HCT116 (cell line): ENCODE measurements at regions not wholly inside any gene's neighbourhood (a gene's known extent, or its start where the extent isn't known, plus 50 kb on each side); places are given as distances from the start of the nearest gene placed in this dataset.

Source experiments
- ATAC-seq: fragments of 200-7000 bp; cut with Tn5 transposase; 2 replicates; pipeline ENCODE4 v1.9.1; 2020; ENCODE audit warnings: mild to moderate bottlenecking, moderate library complexity
- BruUV-seq: library from RNA; stranded (reverse); fragments of 400-500 nt; replicated peaks from 2 replicates; lab custom pipeline; 2021; lab: Mats Ljungman, UMichigan
- CTCF ChIA-PET: fragments of 300-600 bp; sonication (Branson Sonifier 250); formaldehyde crosslinking; loops from one replicate; lab custom pipeline; 2021; ENCODE audit warnings: antibody characterized with exemption; lab: Charles Lee
- POLR2A ChIA-PET: fragments of 300-600, 350-600 bp; sonication (Branson Sonifier 250); formaldehyde crosslinking; loops from one replicate; lab custom pipeline; 2021; ENCODE audit warnings: antibody characterized with exemption; lab: Charles Lee
- RAD21 ChIA-PET, 2 experiments: fragments of 300-600 bp; sonication (Branson Sonifier 250); formaldehyde crosslinking; loops; one replicate each; lab custom pipeline; 2023; ENCODE audit warnings: low total read pairs in 2 of 2; ENCODE audit not compliant: uncharacterized antibody in 2 of 2, unreplicated experiment in 2 of 2, low non-redundant PET in 1 of 2; lab: Charles Lee
- DNase-seq: peaks from one replicate; pipeline ENCODE4 v3.0.0-alpha.2; 2010; ENCODE audit warnings: low read depth, low spot score
- H2AFZ ChIP-seq: fragments of 200-600 bp; shearing (Covaris generic), sonication (generic); 2 replicates; pipeline ENCODE4 v1.6.1; 2017; ENCODE audit warnings: low read depth, mixed run types, mixed read lengths, antibody characterized with exemption, low read length; ENCODE audit not compliant: poor library complexity, severe bottlenecking
- H3K27ac ChIP-seq: 2 replicates; pipeline ENCODE4 v1.5.1; 2012; ENCODE audit warnings: low read depth, low read length
- H3K27me3 ChIP-seq: fragments of 200-600 bp; sonication (generic); 2 replicates; pipeline ENCODE4 v1.6.1; 2016; ENCODE audit warnings: mixed run types, low read length, mixed read lengths; ENCODE audit not compliant: insufficient read depth
- H3K36me3 ChIP-seq, 2 experiments: fragments of 200-500 bp in 1 of 2; fragments of 200-600 bp in 1 of 2; sonication (Bioruptor generic) in 1 of 2; sonication (generic) in 1 of 2; 2 replicates each; pipeline versions ENCODE4 v1.5.1 to v1.6.1; 2014 to 2016; ENCODE audit warnings: low read length in 2 of 2, inconsistent platforms in 1 of 2, mixed read lengths in 1 of 2, mixed run types in 1 of 2; ENCODE audit not compliant: insufficient read depth in 2 of 2, control insufficient read depth in 1 of 2
- H3K4me1 ChIP-seq, 2 experiments: fragments of 200-600 bp in 1 of 2; sonication (generic) in 1 of 2; 2 replicates each; pipeline versions ENCODE4 v1.5.1 to v1.6.1; 2012 to 2017; ENCODE audit warnings: low read length in 2 of 2, inconsistent platforms in 1 of 2, mild to moderate bottlenecking in 1 of 2, mixed read lengths in 1 of 2, mixed run types in 1 of 2, moderate library complexity in 1 of 2; ENCODE audit not compliant: insufficient read depth in 2 of 2, control insufficient read depth in 1 of 2
- H3K4me2 ChIP-seq: fragments of 200-600 bp; sonication (generic); 2 replicates; pipeline ENCODE4 v1.6.1; 2017; ENCODE audit warnings: mixed run types, low read length, mixed read lengths
- H3K4me3 ChIP-seq, 2 experiments: fragments of 200-600 bp in 1 of 2; sonication (generic) in 1 of 2; replicated peaks in 1 of 2; 2 replicates each; pipeline ENCODE4 v1.5.1; 2011 to 2016; ENCODE audit warnings: low read length in 2 of 2, control low read depth in 1 of 2, low read depth in 1 of 2, mild to moderate bottlenecking in 1 of 2, mixed read lengths in 1 of 2, mixed run types in 1 of 2
- H3K79me2 ChIP-seq: fragments of 200-600 bp; sonication (generic); 2 replicates; pipeline ENCODE4 v1.6.1; 2017; ENCODE audit warnings: mild to moderate bottlenecking, mixed run types, low read length, moderate library complexity, mixed read lengths; ENCODE audit not compliant: insufficient read depth
- H3K9ac ChIP-seq: fragments of 200-600 bp; sonication (generic); 2 replicates; pipeline ENCODE4 v1.6.1; 2016; ENCODE audit warnings: low read length, mixed read lengths
- H3K9me2 ChIP-seq: fragments of 200-600 bp; sonication (generic), shearing (Covaris generic); 2 replicates; pipeline ENCODE4 v1.6.1; 2017; ENCODE audit warnings: mixed run types, mild to moderate bottlenecking, moderate library complexity; ENCODE audit not compliant: insufficient read depth
- H3K9me3 ChIP-seq, 2 experiments: fragments of 200-500 bp in 1 of 2; fragments of 200-600 bp in 1 of 2; sonication (Bioruptor generic) in 1 of 2; sonication (generic) in 1 of 2; 2 replicates each; pipeline ENCODE4 v1.6.1; 2014 to 2017; ENCODE audit warnings: low read length in 2 of 2, mixed read lengths in 2 of 2, inconsistent platforms in 1 of 2, low read depth in 1 of 2, mild to moderate bottlenecking in 1 of 2, mixed run types in 1 of 2, moderate library complexity in 1 of 2; ENCODE audit not compliant: control insufficient read depth in 1 of 2, insufficient read depth in 1 of 2
- H4K20me1 ChIP-seq: fragments of 200-600 bp; sonication (generic), shearing (Covaris generic); 2 replicates; pipeline ENCODE4 v1.6.1; 2017; ENCODE audit warnings: mixed run types, mild to moderate bottlenecking, moderate library complexity; ENCODE audit not compliant: insufficient read depth
- ATF3 ChIP-seq: IDR thresholded peaks from 2 replicates; pipeline ENCODE4 v1.6.1; 2012
- CBX3 ChIP-seq: IDR thresholded peaks from 2 replicates; pipeline ENCODE4 v1.6.1; 2012; ENCODE audit warnings: low read depth
- CEBPB ChIP-seq: IDR thresholded peaks from 2 replicates; pipeline ENCODE4 v1.6.1; 2012; ENCODE audit warnings: low read depth
- CTCF ChIP-seq, 3 experiments: fragments of 200-600 bp in 1 of 3; sonication (generic) in 1 of 3; IDR thresholded peaks in 2 of 3; conservative IDR thresholded peaks in 1 of 3; 2 replicates each; pipeline ENCODE4 v1.5.1; 2012 to 2017; ENCODE audit warnings: low read depth in 2 of 3, low read length in 2 of 3, antibody characterized with exemption in 1 of 3, borderline replicate concordance in 1 of 3, control low read depth in 1 of 3, mild to moderate bottlenecking in 1 of 3, mixed read lengths in 1 of 3, mixed run types in 1 of 3, moderate library complexity in 1 of 3; ENCODE audit not compliant: insufficient read depth in 1 of 3
- EGR1 ChIP-seq: IDR thresholded peaks from 2 replicates; pipeline ENCODE4 v1.6.1; 2012; ENCODE audit warnings: low read depth
- ELF1 ChIP-seq: IDR thresholded peaks from 2 replicates; pipeline ENCODE4 v1.6.1; 2012; ENCODE audit warnings: low read depth, borderline replicate concordance
- EZH2 ChIP-seq: fragments of 200-600 bp; sonication (generic); IDR thresholded peaks from 2 replicates; pipeline ENCODE4 v1.6.1; 2017; ENCODE audit warnings: antibody characterized with exemption, mixed run types
- EZH2phosphoT487 ChIP-seq: fragments of 200-600 bp; IDR thresholded peaks from 2 replicates; pipeline ENCODE4 v1.6.1; 2018; ENCODE audit warnings: antibody characterized with exemption, borderline replicate concordance
- FOSL1 ChIP-seq: IDR thresholded peaks from 2 replicates; pipeline ENCODE4 v1.6.1; 2012; ENCODE audit warnings: low read depth
- MAX ChIP-seq: IDR thresholded peaks from 2 replicates; pipeline ENCODE4 v1.6.1; 2012
- POLR2AphosphoS5 ChIP-seq: IDR thresholded peaks from 2 replicates; pipeline ENCODE4 v1.6.1; 2011; ENCODE audit warnings: mild to moderate bottlenecking, low read depth, low read length, moderate library complexity
- RAD21 ChIP-seq: IDR thresholded peaks from 2 replicates; pipeline ENCODE4 v1.6.1; 2012; ENCODE audit warnings: low read depth, mild to moderate bottlenecking
- REST ChIP-seq: IDR thresholded peaks from 2 replicates; pipeline ENCODE4 v1.6.1; 2012; ENCODE audit warnings: low read depth
- YY1 ChIP-seq: IDR thresholded peaks from 2 replicates; pipeline ENCODE4 v1.6.1; 2011; ENCODE audit warnings: low read length, low read depth, moderate library complexity, mild to moderate bottlenecking; ENCODE audit not compliant: insufficient replicate concordance; ENCODE audit errors: extremely low read depth
- ZBTB33 ChIP-seq: IDR thresholded peaks from 2 replicates; pipeline ENCODE4 v1.6.1; 2011; ENCODE audit warnings: mild to moderate bottlenecking, low read length, moderate library complexity; ENCODE audit not compliant: insufficient replicate concordance; ENCODE audit errors: extremely low read depth
- ZNF274 ChIP-seq: fragments of 200-500 bp; sonication (Bioruptor generic); IDR thresholded peaks from 2 replicates; pipeline ENCODE4 v1.6.1; 2014; ENCODE audit warnings: mild to moderate bottlenecking, low read depth, low read length, inconsistent platforms
- intact Hi-C: fragments of 100-400 bp; cut with micrococcal nuclease; formaldehyde crosslinking; loops from 2 replicates; pipeline ENCODE4 v1.10.0; 2022

- intact Hi-C loops = no loop called here
- Histone ChIP-seq H4K20me1 (no peaks in the 10 kb centered on the region), H3K36me3 (no peaks in the 10 kb centered on the region), H3K4me2 (no peak overlapping the region), H3K4me1 (no peaks in the 10 kb centered on the region), H3K27ac (no peak overlapping the region), H3K9ac (no peak overlapping the region), H3K4me3 (no peak overlapping the region), H3K27me3 (no peaks in the 10 kb centered on the region), H3K9me3 (peaks cover 3 to 21% of the 10 kb centered on the region in 2 experiments; a peak in 3 of 4 replicates), H3K9me2 (no peaks in the 10 kb centered on the region), H2AFZ (no peak overlapping the region), H3K79me2 (no peaks in the 10 kb centered on the region)
- no TSS peak for BruUV-seq
- ATAC-seq (no peak), DNase-seq (no peak)
- POLR2A ChIA-PET = no interaction called here
- CTCF ChIA-PET = no interaction called here
- TF ChIP-seq MAX = no peak
- no peak for TF ChIP-seq ELF1
- TF ChIP-seq ATF3 = no peak
- TF ChIP-seq RAD21 = no peak
- no peak for TF ChIP-seq REST
- TF ChIP-seq POLR2AphosphoS5 = no peak
- TF ChIP-seq EZH2 = no peak
- TF ChIP-seq EGR1 = no peak
- TF ChIP-seq CBX3 = no peak
- TF ChIP-seq YY1 = no peak
- TF ChIP-seq EZH2phosphoT487 = no peak
- TF ChIP-seq CEBPB = no peak
- TF ChIP-seq ZBTB33 = no peak
- TF ChIP-seq FOSL1 = no peak
- no peak for TF ChIP-seq ZNF274
- TF ChIP-seq CTCF (IDR thresholded peaks at IDR 0.05 in 2 of 3, conservative IDR thresholded peaks at IDR 0.05 in 1 of 3; ENCODE audit: borderline replicate concordance in 1 of 3, insufficient read depth in 1 of 3, low read depth in 2 of 3, low read length in 2 of 3) = no peak
- RAD21 ChIA-PET = no interaction called here
These were observed 156.4 kb upstream of the RREB1 start for GRCh38 chr6:6951355-6951754.
